ENCODE measurements at regions not wholly inside any gene's neighbourhood (a gene's known extent, or its start where the extent isn't known, plus 50 kb on each side); places are given as distances from the start of the nearest gene placed in this dataset.

- no peak overlapping the region for H3K27ac ChIP-seq
- H3K4me2 ChIP-seq (ENCODE audit: low read length) = no peak overlapping the region
- H3K9me3 ChIP-seq (ENCODE audit: control insufficient read depth, low read length) = no peaks in the 10 kb centered on the region
- H3K9ac ChIP-seq = no peak overlapping the region
- H2AFZ ChIP-seq = peak overlapping the region; percentile 9
- no peaks in the 10 kb centered on the region for H3K79me2 ChIP-seq
- no peaks in the 10 kb centered on the region for H3K36me3 ChIP-seq (ENCODE audit: control insufficient read depth, insufficient read depth, low read length)
- no peaks in the 10 kb centered on the region for H3K4me1 ChIP-seq
- no peak overlapping the region for H3K4me3 ChIP-seq (ENCODE audit: low read depth, low read length)
- TF ChIP-seq CTCF (IDR thresholded peaks at IDR 0.05) = no peak
- H3K27me3 ChIP-seq (ENCODE audit: control insufficient read depth, insufficient read depth, low read length) = no peaks in the 10 kb centered on the region
These were observed 616.7 kb upstream of the ID2 start for GRCh38 chr2:8065191-8065590.

- TF ChIP-seq CTCF (IDR thresholded peaks at IDR 0.05) = no peak
- Histone ChIP-seq H3K9me3 (ENCODE audit: control insufficient read depth, low read length) (no peaks in the 10 kb centered on the region), H3K4me1 (no peaks in the 10 kb centered on the region), H3K27ac (no peak overlapping the region), H3K9ac (no peak overlapping the region), H3K4me3 (ENCODE audit: low read depth, low read length) (no peak overlapping the region), H3K4me2 (ENCODE audit: low read length) (no peak overlapping the region), H2AFZ (no peak overlapping the region), H3K79me2 (no peaks in the 10 kb centered on the region), H3K36me3 (ENCODE audit: control insufficient read depth, insufficient read depth, low read length) (no peaks in the 10 kb centered on the region), H3K27me3 (ENCODE audit: control insufficient read depth, insufficient read depth, low read length) (no peaks in the 10 kb centered on the region)
These were observed 614.0 kb upstream of the ID2 start for GRCh38 chr2:8067784-8068336.

GRCh38 chr2:8072907-8073306 is 608.9 kb upstream of the ID2 start:
- TF ChIP-seq CTCF (IDR thresholded peaks at IDR 0.05) = no peak
- Histone ChIP-seq H2AFZ (no peak overlapping the region), H3K79me2 (no peaks in the 10 kb centered on the region)

DNA sequence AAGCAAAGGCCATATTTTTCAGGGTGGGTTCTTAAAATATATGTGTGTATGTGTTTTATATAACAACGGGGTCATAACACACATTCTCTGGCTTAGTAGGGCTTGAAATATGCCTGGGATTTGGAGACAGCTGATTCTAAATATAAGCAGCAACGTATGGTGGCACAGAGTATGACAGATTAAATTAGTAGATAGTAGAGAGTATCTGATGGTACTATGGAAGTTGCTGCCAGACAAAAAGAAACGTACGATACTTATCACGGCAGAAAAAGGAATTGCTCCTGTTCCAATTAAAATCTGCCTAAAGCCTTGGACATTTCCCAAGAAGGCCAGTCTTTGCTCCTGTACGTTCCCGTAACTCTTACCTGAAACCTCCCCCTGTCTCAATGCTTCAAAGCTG is 607.9 kb upstream of the ID2 start:
- Histone ChIP-seq H3K9ac (no peak overlapping the region), H3K4me2 (ENCODE audit: low read length) (no peak overlapping the region)

More at GRCh38 chr2:8072907-8073306, 608.9 kb upstream of the ID2 start:
- H3K9ac ChIP-seq = no peak overlapping the region
- no peak overlapping the region for H3K4me2 ChIP-seq (ENCODE audit: low read length)
- no peak overlapping the region for H3K27ac ChIP-seq
- no peaks in the 10 kb centered on the region for H3K27me3 ChIP-seq (ENCODE audit: control insufficient read depth, insufficient read depth, low read length)
- H3K9me3 ChIP-seq (ENCODE audit: control insufficient read depth, low read length) = no peaks in the 10 kb centered on the region
- H3K4me3 ChIP-seq (ENCODE audit: low read depth, low read length) = no peak overlapping the region
- no peaks in the 10 kb centered on the region for H3K4me1 ChIP-seq
- no peaks in the 10 kb centered on the region for H3K36me3 ChIP-seq (ENCODE audit: control insufficient read depth, insufficient read depth, low read length)

More for the DNA sequence above, 607.9 kb upstream of the ID2 start:
- Histone ChIP-seq H3K4me3 (ENCODE audit: low read depth, low read length) (no peak overlapping the region), H3K9me3 (ENCODE audit: control insufficient read depth, low read length) (no peaks in the 10 kb centered on the region), H2AFZ (no peak overlapping the region), H3K27me3 (ENCODE audit: control insufficient read depth, insufficient read depth, low read length) (no peaks in the 10 kb centered on the region), H3K79me2 (no peaks in the 10 kb centered on the region), H3K36me3 (ENCODE audit: control insufficient read depth, insufficient read depth, low read length) (no peaks in the 10 kb centered on the region), H3K4me1 (no peaks in the 10 kb centered on the region), H3K27ac (no peak overlapping the region)
- no peak for TF ChIP-seq CTCF (IDR thresholded peaks at IDR 0.05)

Data from parathyroid adenoma (tissue), 2 donors.